ENCODE measurements at regions not wholly inside any gene's neighbourhood (a gene's known extent, or its start where the extent isn't known, plus 50 kb on each side); places are given as distances from the start of the nearest gene placed in this dataset.

- DNase-seq: peak; percentile 56
Measured at GRCh38 chr12:92581604-92582003, 121.2 kb upstream of the PLEKHG7 start.

GRCh38 chr12:92574911-92575570 is 127.7 kb upstream of the PLEKHG7 start:
- no peak for DNase-seq

GRCh38 chr12:92574051-92574783 is 128.6 kb upstream of the PLEKHG7 start:
- DNase-seq: no peak

GRCh38 chr12:92573104-92573503 is 129.7 kb upstream of the PLEKHG7 start:
- no peak for DNase-seq

GRCh38 chr12:92571844-92572543 is 130.8 kb upstream of the PLEKHG7 start:
- no peak for DNase-seq

- no peak for DNase-seq
Measured at GRCh38 chr12:92571169-92571568, 131.6 kb upstream of the PLEKHG7 start.

- DNase-seq: peak; percentile 97
Measured at GRCh38 chr12:92570056-92570753, 132.6 kb upstream of the PLEKHG7 start.

- no peak for DNase-seq
Measured at GRCh38 chr12:92568691-92569090, 134.1 kb upstream of the PLEKHG7 start.

- no peak for DNase-seq
Measured at GRCh38 chr12:92566448-92567019, 136.3 kb upstream of the PLEKHG7 start.

- DNase-seq: no peak
Measured at GRCh38 chr12:92563819-92564218, 139.0 kb upstream of the PLEKHG7 start.

- no peak for DNase-seq
Measured at GRCh38 chr12:92562063-92562734, 140.6 kb upstream of the PLEKHG7 start.

- peak; percentile 89 for DNase-seq
Measured at GRCh38 chr12:92561543-92561899, 141.3 kb upstream of the PLEKHG7 start.

GRCh38 chr12:92560713-92561542 is 141.9 kb upstream of the PLEKHG7 start:
- no peak for DNase-seq

GRCh38 chr12:92558806-92559205 is 144.0 kb upstream of the PLEKHG7 start:
- no peak for DNase-seq

- DNase-seq: no peak
Measured at GRCh38 chr12:92558215-92558773, 144.5 kb upstream of the PLEKHG7 start.

GRCh38 chr12:92557422-92557724 is 145.4 kb upstream of the PLEKHG7 start:
- no peak for DNase-seq

GRCh38 chr12:92556637-92557421 is 146.0 kb upstream of the PLEKHG7 start:
- no peak for DNase-seq

- no peak for DNase-seq
Measured at GRCh38 chr12:92556141-92556540, 146.6 kb upstream of the PLEKHG7 start.

GRCh38 chr12:92554158-92555073 is 148.4 kb upstream of the PLEKHG7 start:
- DNase-seq: no peak
